RPMI8226 (cell line): ENCODE measurements at regions not wholly inside any gene's neighbourhood (a gene's known extent, or its start where the extent isn't known, plus 50 kb on each side); places are given as distances from the start of the nearest gene placed in this dataset.
A peak's percentile ranks its signal among the peaks of the same experiment; 100 is the strongest.

Source experiments
- DNase-seq: peaks from one replicate; pipeline ENCODE4 v3.0.0-alpha.2; 2015

DNA sequence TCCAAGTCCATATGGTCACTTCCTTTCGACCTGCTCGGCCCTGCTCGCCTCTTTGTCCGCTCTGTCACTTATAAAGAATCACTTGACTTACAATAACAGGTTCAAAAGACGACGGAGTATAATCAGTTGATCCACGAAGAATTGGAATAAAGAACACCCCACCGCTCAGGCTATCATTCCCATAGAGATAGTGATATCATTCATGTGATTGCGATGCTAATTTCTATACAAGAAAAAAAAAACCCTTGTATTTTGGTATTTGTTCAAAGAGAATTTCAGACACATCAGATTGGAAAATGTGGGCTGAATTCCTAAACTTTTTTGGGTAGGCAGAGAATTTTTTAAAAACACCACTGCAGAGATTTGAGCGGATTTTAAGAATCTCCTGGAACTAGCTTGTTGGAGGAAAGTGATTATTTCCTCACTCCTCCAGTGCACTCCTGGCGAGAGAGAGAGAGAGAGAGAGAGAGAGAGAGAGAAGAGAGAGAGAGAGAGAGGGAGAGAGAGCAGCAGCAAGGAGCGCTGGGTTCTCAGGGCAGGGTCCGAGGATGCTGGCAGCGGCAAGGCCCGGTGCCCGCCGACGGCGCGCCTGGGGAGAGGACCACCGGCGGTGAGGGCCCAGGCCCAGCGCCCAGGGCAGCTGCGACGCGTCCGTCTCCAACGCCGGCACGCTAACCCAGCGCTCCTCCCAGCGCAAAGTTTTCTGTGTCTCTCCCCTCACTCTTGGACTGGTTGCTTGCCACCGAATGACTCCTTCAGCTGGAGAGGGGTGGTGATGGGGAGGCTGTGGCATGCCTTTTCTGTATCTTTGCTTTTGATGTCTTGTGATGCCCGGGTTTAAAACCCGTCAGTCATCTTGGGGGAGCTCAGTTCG is 149.0 kb upstream of the ZNF536 start:
- no peak for DNase-seq

GRCh38 chr19:30223866-30224688 is 148.1 kb upstream of the ZNF536 start:
- DNase-seq: no peak

GRCh38 chr19:30224689-30225606 is 147.2 kb upstream of the ZNF536 start:
- DNase-seq: no peak

GRCh38 chr19:30225676-30226463 is 146.3 kb upstream of the ZNF536 start:
- no peak for DNase-seq

GRCh38 chr19:30226464-30227011 is 145.6 kb upstream of the ZNF536 start:
- no peak for DNase-seq

- no peak for DNase-seq
These were observed 145.1 kb upstream of the ZNF536 start for GRCh38 chr19:30227012-30227621.

- peak; percentile 64 for DNase-seq
These were observed 144.5 kb upstream of the ZNF536 start for GRCh38 chr19:30227661-30228112.

GRCh38 chr19:30228113-30228834 is 143.9 kb upstream of the ZNF536 start:
- DNase-seq: no peak

GRCh38 chr19:30228835-30229524 is 143.2 kb upstream of the ZNF536 start:
- no peak for DNase-seq

- DNase-seq: no peak
These were observed 142.5 kb upstream of the ZNF536 start for GRCh38 chr19:30229525-30230174.

GRCh38 chr19:30231408-30232318 is 140.5 kb upstream of the ZNF536 start:
- DNase-seq: no peak

DNA sequence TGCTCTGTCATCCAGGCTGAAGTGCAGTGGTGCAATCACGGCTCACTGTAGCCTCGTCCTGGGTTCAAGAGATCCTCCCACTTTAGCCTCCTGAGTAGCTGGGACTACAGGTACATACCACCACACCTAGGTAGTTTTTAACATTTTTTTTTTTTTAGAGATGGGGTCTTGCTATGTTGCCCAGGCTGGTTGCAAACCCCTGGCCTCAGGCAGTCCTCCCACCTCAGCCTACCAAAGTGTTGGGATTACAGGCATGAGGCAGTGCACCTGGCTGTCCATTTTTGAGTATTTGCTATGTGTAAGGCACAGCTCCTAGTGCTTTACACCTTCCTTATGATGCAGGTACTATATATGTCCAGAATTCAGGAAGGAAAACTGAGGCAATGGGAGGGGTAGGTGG is 138.8 kb upstream of the ZNF536 start:
- no peak for DNase-seq

- no peak for DNase-seq
These were observed 136.2 kb upstream of the ZNF536 start for GRCh38 chr19:30235946-30236345.

- DNase-seq: no peak
These were observed 135.6 kb upstream of the ZNF536 start for GRCh38 chr19:30236587-30236986.

DNA sequence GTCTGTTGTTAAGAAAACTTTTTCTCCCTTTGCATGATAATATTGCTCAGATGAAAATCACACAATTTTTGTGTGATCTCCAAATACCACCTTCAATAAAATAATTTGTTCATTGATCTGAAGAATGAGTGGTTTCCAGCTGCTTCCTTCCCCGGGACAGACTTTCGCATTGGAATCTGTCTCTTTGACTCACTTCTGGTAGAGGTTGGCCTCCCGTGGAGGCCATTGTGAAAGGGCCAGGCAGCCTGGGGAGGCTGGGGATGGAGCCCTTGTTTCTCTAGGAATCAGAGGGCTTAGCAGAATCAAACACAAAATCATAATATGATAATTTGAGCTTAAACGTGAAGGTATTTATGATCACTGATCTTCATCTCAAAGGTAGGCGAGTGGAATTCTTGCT is 135.0 kb upstream of the ZNF536 start:
- no peak for DNase-seq

- DNase-seq: no peak
These were observed 131.1 kb upstream of the ZNF536 start for GRCh38 chr19:30240904-30241695.

DNA sequence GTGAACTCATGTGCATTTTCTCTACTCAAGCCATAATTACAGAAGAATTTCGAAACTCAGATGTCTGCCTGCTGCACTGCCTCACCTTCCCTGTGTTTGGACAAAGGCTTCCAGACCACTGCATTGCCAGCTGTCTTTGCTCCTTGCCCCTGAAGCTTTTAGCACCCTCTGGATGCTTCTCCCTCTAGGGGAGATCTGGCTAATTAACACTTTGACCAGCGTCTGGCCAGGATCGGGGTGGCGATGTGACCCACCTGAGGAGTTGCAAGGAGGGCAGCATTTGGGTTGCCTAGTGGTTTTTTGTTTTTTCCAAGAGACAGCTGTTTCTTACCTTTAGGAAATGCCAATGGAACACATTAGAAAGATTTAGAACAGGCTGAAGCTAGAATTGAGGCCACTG is 127.7 kb upstream of the ZNF536 start:
- no peak for DNase-seq
